ENCODE measurements at regions not wholly inside any gene's neighbourhood (a gene's known extent, or its start where the extent isn't known, plus 50 kb on each side); places are given as distances from the start of the nearest gene placed in this dataset.

- peaks cover 0 to 17% (median 2%) of the 10 kb centered on the region in 4 donors for H3K9me3 ChIP-seq
- H3K36me3 ChIP-seq, result no peaks in the 10 kb centered on the region
- 85 to 98% (median 92%) methylated on average over 2 of the region's 2 CpGs for WGBS, 5 donors
- no peak overlapping the region for H3K4me3 ChIP-seq
- H3K4me1 ChIP-seq, result peaks cover 0 to 7% (median 0%) of the 10 kb centered on the region in 4 donors
- DNase-seq, result no peak
- H3K27me3 ChIP-seq, result no peaks in the 10 kb centered on the region
- intact Hi-C loops (cut with DNase I; ENCODE audit: low total_unique reads), result no loop called here
- H3K27ac ChIP-seq, result no peak overlapping the region
- no peak for TF ChIP-seq EP300 (IDR thresholded peaks at IDR 0.05)
- TF ChIP-seq POLR2AphosphoS5 (IDR thresholded peaks at IDR 0.05), result no peak
- TF ChIP-seq POLR2A (IDR thresholded peaks at IDR 0.05), result no peak
These were observed 509.3 kb upstream of the TGFBR2 start for GRCh38 chr3:30097022-30097650.

- peaks cover 0 to 17% (median 2%) of the 10 kb centered on the region in 4 donors for H3K9me3 ChIP-seq
- no peak for TF ChIP-seq EP300 (IDR thresholded peaks at IDR 0.05)
- TF ChIP-seq POLR2AphosphoS5 (IDR thresholded peaks at IDR 0.05), result no peak
- no peak for TF ChIP-seq POLR2A (IDR thresholded peaks at IDR 0.05)
- no peak for TF ChIP-seq CTCF (IDR thresholded peaks at IDR 0.05)
- no peaks in the 10 kb centered on the region for H3K36me3 ChIP-seq
- no peaks in the 10 kb centered on the region for H3K27me3 ChIP-seq
- peaks cover 0 to 7% (median 0%) of the 10 kb centered on the region in 4 donors for H3K4me1 ChIP-seq
- intact Hi-C loops (cut with DNase I; ENCODE audit: low total_unique reads), result no loop called here
- DNase-seq, result no peak
- H3K27ac ChIP-seq, result peak overlapping the region in 1 of 5 donors; percentile 61
- no peak overlapping the region for H3K4me3 ChIP-seq
These were observed 508.2 kb upstream of the TGFBR2 start for GRCh38 chr3:30098243-30098642.

GRCh38 chr3:30098653-30099455 lies 507.5 kb upstream of the TGFBR2 start:
- Histone ChIP-seq H3K27ac (peak overlapping the region in 1 of 5 donors; percentile 61), H3K27me3 (no peaks in the 10 kb centered on the region), H3K36me3 (no peaks in the 10 kb centered on the region), H3K4me3 (no peak overlapping the region), H3K9me3 (peaks cover 0 to 17% (median 2%) of the 10 kb centered on the region in 4 donors), H3K4me1 (peaks cover 0 to 7% (median 0%) of the 10 kb centered on the region in 4 donors)
- peak in 1 of 2 donors; percentile 53 for DNase-seq
- intact Hi-C loops (cut with DNase I; ENCODE audit: low total_unique reads), result no loop called here
- TF ChIP-seq CTCF (IDR thresholded peaks at IDR 0.05) (no peak), POLR2AphosphoS5 (IDR thresholded peaks at IDR 0.05) (no peak), EP300 (IDR thresholded peaks at IDR 0.05) (no peak), POLR2A (IDR thresholded peaks at IDR 0.05) (no peak)
- WGBS, 5 donors, result 38 to 60% (median 51%) methylated on average over 2 of the region's 2 CpGs

- intact Hi-C loops (cut with DNase I; ENCODE audit: low total_unique reads), result no loop called here
- H3K27me3 ChIP-seq, result no peaks in the 10 kb centered on the region
- DNase-seq, result peak in 1 of 2 donors; percentile 21
- no peak for TF ChIP-seq EP300 (IDR thresholded peaks at IDR 0.05)
- no peak for TF ChIP-seq CTCF (IDR thresholded peaks at IDR 0.05)
- TF ChIP-seq POLR2A (IDR thresholded peaks at IDR 0.05), result no peak
- no peak for TF ChIP-seq POLR2AphosphoS5 (IDR thresholded peaks at IDR 0.05)
- no peak overlapping the region for H3K4me3 ChIP-seq
- peaks cover 0 to 4% (median 0%) of the 10 kb centered on the region in 4 donors for H3K9me3 ChIP-seq
- H3K27ac ChIP-seq, result no peak overlapping the region
- H3K4me1 ChIP-seq, result peaks cover 0 to 7% (median 0%) of the 10 kb centered on the region in 4 donors
- H3K36me3 ChIP-seq, result no peaks in the 10 kb centered on the region
These were observed 504.0 kb upstream of the TGFBR2 start for GRCh38 chr3:30102356-30102755.
